T follicular helper cell (primary cell): ENCODE measurements at regions not wholly inside any gene's neighbourhood (a gene's known extent, or its start where the extent isn't known, plus 50 kb on each side); places are given as distances from the start of the nearest gene placed in this dataset.
"Not testable (repeated sequence)": the region's sequence is repeated elsewhere in the genome, so short reads cannot be mapped to it uniquely, and the experiment has no call there.

Experiments used
- DNase-seq: peaks from one replicate; pipeline ENCODE4 v3.0.0-alpha.2; 2020; ENCODE audit warnings: low read depth

- not testable (repeated sequence) for DNase-seq
Measured at GRCh38 chr3:178348561-178349217, 187.5 kb upstream of the KCNMB2 start.

GRCh38 chr3:178349218-178349596 lies 187.0 kb upstream of the KCNMB2 start:
- DNase-seq = not testable (repeated sequence)

GRCh38 chr3:178350763-178351162 lies 185.5 kb upstream of the KCNMB2 start:
- no peak for DNase-seq

GRCh38 chr3:178352326-178353005 lies 183.8 kb upstream of the KCNMB2 start:
- DNase-seq = no peak

DNA sequence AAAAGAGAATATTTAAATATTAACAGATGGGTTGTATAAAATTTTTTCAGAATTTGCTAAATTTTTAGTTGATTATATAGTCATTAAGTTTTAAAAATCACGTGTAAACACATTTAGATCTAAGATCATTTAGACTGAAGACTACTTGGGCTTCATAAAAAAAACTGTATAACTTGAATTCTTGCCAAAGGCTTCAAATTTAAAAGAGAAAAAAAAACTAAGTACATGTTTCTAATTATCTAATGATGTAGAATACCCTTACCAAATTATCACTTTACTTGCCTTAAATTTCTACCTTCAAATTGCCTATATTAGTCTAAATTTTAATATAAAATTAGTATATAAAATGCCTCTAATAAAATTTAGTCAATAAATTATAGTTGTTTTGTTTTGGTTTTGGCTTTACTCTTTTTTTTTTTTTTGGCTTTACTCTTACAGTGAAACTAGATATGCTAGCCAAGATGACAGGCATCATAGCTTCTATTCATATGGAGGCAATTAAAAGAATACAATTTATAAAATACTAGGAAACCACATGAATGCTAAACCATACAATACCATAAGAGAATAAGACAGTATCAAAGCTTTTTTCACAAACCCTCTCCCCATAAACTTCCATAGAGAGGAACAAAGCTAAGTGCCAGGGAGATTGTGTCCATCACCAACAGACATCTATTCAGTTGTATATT lies 183.1 kb upstream of the KCNMB2 start:
- DNase-seq = no peak

GRCh38 chr3:178359728-178360127 lies 176.5 kb upstream of the KCNMB2 start:
- no peak for DNase-seq

DNA sequence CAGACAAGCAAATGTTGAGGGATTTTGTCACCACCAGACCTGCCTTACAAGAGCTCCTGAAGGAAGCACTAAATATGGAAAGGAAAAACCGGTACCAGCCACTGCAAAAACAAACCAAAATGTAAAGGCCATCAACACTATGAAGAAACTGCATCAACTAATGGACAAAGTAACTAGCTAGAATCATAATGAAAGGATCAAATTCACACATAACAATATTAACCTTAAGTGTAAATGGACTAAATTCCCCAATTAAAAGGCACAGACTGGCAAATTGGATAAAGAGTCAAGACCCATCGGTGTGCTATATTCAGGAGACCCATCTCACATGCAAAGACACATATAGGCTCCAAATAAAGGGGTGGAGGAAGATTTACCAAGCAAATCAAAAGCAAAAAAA lies 173.2 kb upstream of the KCNMB2 start:
- not testable (repeated sequence) for DNase-seq

GRCh38 chr3:178367817-178368617 lies 168.2 kb upstream of the KCNMB2 start:
- no peak for DNase-seq

- no peak for DNase-seq
Measured at GRCh38 chr3:178369006-178369405, 167.2 kb upstream of the KCNMB2 start.

DNA sequence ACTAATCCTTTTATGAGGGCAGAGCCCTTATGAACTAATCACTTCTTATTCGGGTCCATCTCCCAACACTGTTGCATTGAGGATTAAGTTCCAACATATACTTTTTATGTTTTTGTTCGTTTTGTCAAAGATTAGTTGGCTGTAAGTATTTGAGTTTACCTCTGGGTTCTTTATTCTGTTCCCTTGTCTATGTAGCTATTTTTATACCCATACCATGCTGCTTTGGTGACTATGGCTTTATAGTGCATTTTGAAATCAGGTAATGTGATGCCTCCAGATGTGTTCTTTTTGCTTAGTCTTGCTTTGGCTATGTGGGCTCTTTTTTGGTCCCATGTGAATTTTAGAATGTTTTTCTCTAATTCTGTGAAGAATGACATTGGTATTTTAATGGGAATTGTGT lies 166.4 kb upstream of the KCNMB2 start:
- no peak for DNase-seq

DNA sequence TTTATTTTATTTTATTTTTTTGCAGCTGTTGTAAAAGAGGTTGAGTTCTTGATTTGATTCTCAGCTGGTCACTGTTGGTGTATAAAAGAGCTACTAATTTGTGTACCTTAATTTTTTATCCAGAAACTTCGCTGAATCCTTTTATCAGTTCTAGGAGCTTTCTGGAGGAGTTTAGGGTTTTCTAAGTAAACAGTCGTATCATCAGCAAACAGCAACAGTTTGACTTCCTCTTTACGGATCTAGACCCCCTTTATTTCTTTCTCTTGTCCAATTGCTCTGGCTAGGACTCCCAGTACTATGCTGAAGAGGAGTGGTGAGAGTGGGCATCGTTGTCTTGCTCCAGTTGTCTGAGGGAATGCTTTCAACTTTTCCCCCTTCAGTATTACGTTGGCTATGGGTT lies 165.8 kb upstream of the KCNMB2 start:
- no peak for DNase-seq

- DNase-seq = no peak
Measured at GRCh38 chr3:178381555-178381954, 154.7 kb upstream of the KCNMB2 start.

- DNase-seq = no peak
Measured at GRCh38 chr3:178381971-178382448, 154.2 kb upstream of the KCNMB2 start.

- no peak for DNase-seq
Measured at GRCh38 chr3:178382449-178383061, 153.7 kb upstream of the KCNMB2 start.

DNA sequence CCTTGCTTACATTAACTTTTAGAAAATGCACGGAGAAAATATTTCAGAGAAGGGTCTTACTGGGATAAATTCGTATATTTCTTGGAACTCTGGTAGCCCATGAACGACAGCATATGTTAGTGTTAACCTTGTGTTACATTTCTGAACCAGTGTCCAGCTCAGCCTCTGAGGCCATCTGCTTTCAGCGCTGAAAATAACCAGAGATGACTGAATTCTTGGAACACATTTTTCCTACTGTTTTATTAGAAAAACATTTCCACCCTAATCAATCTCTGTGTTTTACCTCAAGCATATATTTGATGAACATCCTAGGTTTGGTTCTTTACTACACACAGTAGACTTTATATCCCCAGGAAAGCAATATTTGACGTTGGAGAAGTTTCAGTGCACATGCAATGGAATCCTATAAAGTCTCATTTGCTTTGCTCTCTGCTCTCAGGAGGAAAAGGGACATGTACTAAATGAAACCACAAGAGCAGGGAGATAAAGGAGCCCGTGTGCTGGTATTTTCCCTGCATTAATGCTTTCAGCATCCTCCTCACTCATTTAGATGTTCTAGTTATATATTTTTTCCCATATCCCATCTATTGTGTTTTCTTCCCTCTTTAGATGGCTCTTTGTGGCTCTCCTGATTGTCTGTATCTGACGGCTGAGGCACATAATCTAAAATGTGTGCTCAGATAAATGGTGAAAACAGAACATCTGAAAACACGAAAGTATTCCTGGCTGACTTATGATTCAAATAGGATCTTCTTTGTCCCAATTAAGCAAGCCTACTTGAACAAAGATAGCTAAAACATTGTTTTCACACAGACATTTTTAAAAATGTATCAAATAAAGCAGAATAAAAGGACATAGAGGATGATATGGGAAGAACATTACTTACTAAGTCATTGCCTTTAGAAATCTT lies 151.7 kb upstream of the KCNMB2 start:
- DNase-seq = no peak

GRCh38 chr3:178385280-178385952 lies 150.8 kb upstream of the KCNMB2 start:
- no peak for DNase-seq

- DNase-seq = no peak
Measured at GRCh38 chr3:178386401-178386800, 149.8 kb upstream of the KCNMB2 start.

DNA sequence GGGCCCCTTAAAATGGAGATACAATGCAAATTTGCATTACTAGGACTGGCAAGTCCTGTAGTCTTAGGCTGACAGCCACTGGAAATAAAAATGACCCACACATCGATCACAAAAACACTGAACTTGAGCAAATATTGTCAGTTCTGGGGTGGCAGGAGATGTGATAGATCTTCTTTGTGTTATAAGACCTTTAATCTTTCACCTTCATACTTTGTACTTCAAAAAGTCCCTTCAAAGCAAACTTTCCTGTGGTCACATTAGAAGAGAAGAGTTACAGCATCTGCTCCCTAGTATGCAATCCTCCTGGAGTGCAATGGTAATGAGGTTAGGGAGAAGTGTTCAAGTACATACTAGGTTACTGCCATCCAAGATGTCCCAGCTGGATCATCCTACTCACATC lies 149.4 kb upstream of the KCNMB2 start:
- DNase-seq = no peak

DNA sequence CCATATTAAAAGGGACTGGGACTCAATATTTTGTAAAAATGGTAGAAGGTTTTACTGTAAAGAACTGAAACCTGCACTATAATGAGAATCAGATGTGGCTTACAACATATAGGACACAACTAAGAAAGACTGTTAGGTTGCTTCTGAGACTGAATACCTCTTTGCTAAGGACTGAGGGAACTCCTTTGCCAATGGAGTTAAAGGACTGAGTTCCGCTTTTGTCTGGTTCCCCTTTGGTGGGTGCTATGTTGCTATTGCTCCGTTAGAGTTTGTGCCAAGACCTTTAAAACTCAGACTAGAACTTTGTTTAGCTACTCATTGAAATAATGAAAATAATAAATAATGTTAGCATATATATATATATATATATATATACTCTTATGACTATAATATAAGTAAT lies 147.8 kb upstream of the KCNMB2 start:
- no peak for DNase-seq

- no peak for DNase-seq
Measured at GRCh38 chr3:178389258-178389657, 147.0 kb upstream of the KCNMB2 start.
